ENCODE measurements at regions not wholly inside any gene's neighbourhood (a gene's known extent, or its start where the extent isn't known, plus 50 kb on each side); places are given as distances from the start of the nearest gene placed in this dataset.

GRCh38 chr5:12707560-12707959, 803.3 kb upstream of the CTNND2 start:
- Mint-ChIP-seq H3K4me3 (ENCODE audit: unreplicated experiment) (no peak overlapping the region), H3K27me3 (ENCODE audit: unreplicated experiment) (no peaks in the 10 kb centered on the region), H3K27ac (ENCODE audit: unreplicated experiment) (no peak overlapping the region), H3K36me3 (ENCODE audit: low read depth, unreplicated experiment) (no peaks in the 10 kb centered on the region), H3K4me1 (ENCODE audit: unreplicated experiment) (no peaks in the 10 kb centered on the region), H3K9me3 (ENCODE audit: unreplicated experiment) (no peaks in the 10 kb centered on the region)
- TF ChIP-seq CTCF (IDR thresholded peaks at IDR 0.05; ENCODE audit: unreplicated experiment): no peak
- no peak for DNase-seq (ENCODE audit: low spot score)

GRCh38 chr5:12704955-12705354, 800.7 kb upstream of the CTNND2 start:
- Mint-ChIP-seq H3K36me3 (ENCODE audit: low read depth, unreplicated experiment) (no peaks in the 10 kb centered on the region), H3K4me1 (ENCODE audit: unreplicated experiment) (no peaks in the 10 kb centered on the region), H3K27ac (ENCODE audit: unreplicated experiment) (no peak overlapping the region), H3K4me3 (ENCODE audit: unreplicated experiment) (no peak overlapping the region), H3K27me3 (ENCODE audit: unreplicated experiment) (no peaks in the 10 kb centered on the region), H3K9me3 (ENCODE audit: unreplicated experiment) (no peaks in the 10 kb centered on the region)
- no peak for TF ChIP-seq CTCF (IDR thresholded peaks at IDR 0.05; ENCODE audit: unreplicated experiment)
- DNase-seq (ENCODE audit: low spot score): no peak

GRCh38 chr5:12703254-12703653, 799.0 kb upstream of the CTNND2 start:
- no peaks in the 10 kb centered on the region for H3K4me1 Mint-ChIP-seq (ENCODE audit: unreplicated experiment)
- H3K36me3 Mint-ChIP-seq (ENCODE audit: low read depth, unreplicated experiment): no peaks in the 10 kb centered on the region
- DNase-seq (ENCODE audit: low spot score): no peak
- H3K4me3 Mint-ChIP-seq (ENCODE audit: unreplicated experiment): no peak overlapping the region
- TF ChIP-seq CTCF (IDR thresholded peaks at IDR 0.05; ENCODE audit: unreplicated experiment): no peak
- H3K27ac Mint-ChIP-seq (ENCODE audit: unreplicated experiment): no peak overlapping the region
- H3K9me3 Mint-ChIP-seq (ENCODE audit: unreplicated experiment): no peaks in the 10 kb centered on the region
- no peaks in the 10 kb centered on the region for H3K27me3 Mint-ChIP-seq (ENCODE audit: unreplicated experiment)

DNA sequence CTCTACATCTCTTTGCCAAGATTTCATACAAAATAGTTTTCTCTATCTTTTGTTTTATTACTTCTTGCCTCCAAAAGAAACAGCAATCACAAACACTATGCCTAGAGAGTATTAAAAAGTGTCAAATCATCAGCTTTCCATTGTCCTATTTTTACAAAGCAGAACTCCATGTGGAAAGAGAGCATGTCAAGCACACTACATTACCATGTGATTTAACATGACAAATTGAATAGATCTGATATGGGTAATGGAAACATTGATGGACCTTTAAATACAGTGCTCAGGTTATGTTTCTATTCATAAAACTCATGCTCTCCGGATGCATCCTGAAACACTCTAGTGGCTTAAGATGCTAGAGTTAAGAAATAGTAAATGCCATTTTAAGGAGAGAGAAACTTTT, 791.4 kb upstream of the CTNND2 start:
- H3K9me3 Mint-ChIP-seq (ENCODE audit: unreplicated experiment): no peaks in the 10 kb centered on the region
- no peaks in the 10 kb centered on the region for H3K36me3 Mint-ChIP-seq (ENCODE audit: low read depth, unreplicated experiment)
- H3K27me3 Mint-ChIP-seq (ENCODE audit: unreplicated experiment): no peaks in the 10 kb centered on the region
- TF ChIP-seq CTCF (IDR thresholded peaks at IDR 0.05; ENCODE audit: unreplicated experiment): no peak
- DNase-seq (ENCODE audit: low spot score): no peak
- peaks cover 9% of the 10 kb centered on the region for H3K4me1 Mint-ChIP-seq (ENCODE audit: unreplicated experiment)
- H3K27ac Mint-ChIP-seq (ENCODE audit: unreplicated experiment): no peak overlapping the region
- no peak overlapping the region for H3K4me3 Mint-ChIP-seq (ENCODE audit: unreplicated experiment)

DNA sequence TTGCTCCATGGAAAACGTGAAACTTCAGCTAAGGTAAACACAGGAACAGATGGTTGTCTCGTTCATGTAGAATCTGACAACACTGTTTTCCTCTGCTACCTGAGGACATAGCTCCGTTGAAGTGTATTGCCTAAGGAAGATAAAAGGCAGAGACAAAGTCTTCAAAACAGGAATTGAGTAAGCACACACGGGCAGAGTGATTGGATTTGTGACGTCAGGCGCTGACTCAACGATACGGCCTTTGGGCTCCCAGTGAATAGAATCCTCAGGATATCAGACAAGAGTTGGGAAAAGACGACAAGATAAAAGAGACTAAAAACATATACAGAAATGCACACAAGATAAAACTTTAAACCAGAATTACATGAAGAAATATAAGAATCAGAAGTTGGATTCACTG, 787.1 kb upstream of the CTNND2 start:
- Mint-ChIP-seq H3K27ac (ENCODE audit: unreplicated experiment) (peak overlapping the region; percentile 97), H3K4me3 (ENCODE audit: unreplicated experiment) (peak overlapping the region; percentile 14), H3K27me3 (ENCODE audit: unreplicated experiment) (no peaks in the 10 kb centered on the region), H3K9me3 (ENCODE audit: unreplicated experiment) (no peaks in the 10 kb centered on the region), H3K36me3 (ENCODE audit: low read depth, unreplicated experiment) (no peaks in the 10 kb centered on the region), H3K4me1 (ENCODE audit: unreplicated experiment) (peaks cover 13% of the 10 kb centered on the region)
- DNase-seq (ENCODE audit: low spot score): peak; percentile 26
- TF ChIP-seq CTCF (IDR thresholded peaks at IDR 0.05; ENCODE audit: unreplicated experiment): no peak
